ENCODE measurements at regions not wholly inside any gene's neighbourhood (a gene's known extent, or its start where the extent isn't known, plus 50 kb on each side); places are given as distances from the start of the nearest gene placed in this dataset.

DNA sequence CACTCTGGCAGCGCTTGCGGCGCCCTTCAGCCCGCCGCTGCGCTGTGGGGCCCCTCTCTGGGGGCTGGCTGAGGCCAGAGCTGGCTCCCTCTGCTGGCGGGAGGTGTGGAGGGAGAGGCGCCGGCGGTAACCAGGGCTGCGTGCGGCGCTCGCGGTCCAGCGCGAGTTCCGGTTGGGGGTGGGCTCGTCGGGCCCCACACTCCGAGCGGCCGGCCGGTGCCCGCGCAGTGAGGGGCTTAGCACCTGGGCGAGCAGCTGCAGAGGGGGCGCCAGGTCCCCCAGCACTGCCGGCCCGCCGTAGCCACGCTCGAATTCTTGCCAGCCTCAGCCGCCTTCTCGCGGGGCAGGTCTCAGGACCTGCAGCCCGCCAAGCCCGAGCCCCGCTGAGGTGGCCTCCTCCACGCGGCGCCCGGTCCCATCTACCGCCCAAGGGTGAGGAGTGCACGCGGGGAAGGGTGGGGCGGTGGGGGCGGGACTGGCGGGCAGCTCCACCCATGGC, 879.0 kb upstream of the SLITRK5 start:
- TF ChIP-seq, protein P1, sequence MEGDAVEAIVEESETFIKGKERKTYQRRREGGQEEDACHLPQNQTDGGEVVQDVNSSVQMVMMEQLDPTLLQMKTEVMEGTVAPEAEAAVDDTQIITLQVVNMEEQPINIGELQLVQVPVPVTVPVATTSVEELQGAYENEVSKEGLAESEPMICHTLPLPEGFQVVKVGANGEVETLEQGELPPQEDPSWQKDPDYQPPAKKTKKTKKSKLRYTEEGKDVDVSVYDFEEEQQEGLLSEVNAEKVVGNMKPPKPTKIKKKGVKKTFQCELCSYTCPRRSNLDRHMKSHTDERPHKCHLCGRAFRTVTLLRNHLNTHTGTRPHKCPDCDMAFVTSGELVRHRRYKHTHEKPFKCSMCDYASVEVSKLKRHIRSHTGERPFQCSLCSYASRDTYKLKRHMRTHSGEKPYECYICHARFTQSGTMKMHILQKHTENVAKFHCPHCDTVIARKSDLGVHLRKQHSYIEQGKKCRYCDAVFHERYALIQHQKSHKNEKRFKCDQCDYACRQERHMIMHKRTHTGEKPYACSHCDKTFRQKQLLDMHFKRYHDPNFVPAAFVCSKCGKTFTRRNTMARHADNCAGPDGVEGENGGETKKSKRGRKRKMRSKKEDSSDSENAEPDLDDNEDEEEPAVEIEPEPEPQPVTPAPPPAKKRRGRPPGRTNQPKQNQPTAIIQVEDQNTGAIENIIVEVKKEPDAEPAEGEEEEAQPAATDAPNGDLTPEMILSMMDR (IDR thresholded peaks at IDR 0.05; ENCODE audit: poor library complexity, severe bottlenecking): no peak
- H3K4me1 ChIP-seq (ENCODE audit: insufficient read depth, poor library complexity, severe bottlenecking): no peaks in the 10 kb centered on the region
- ATAC-seq (ENCODE audit: low read depth) (no peak), DNase-seq (ENCODE audit: low spot score) (no peak)
- no peak overlapping the region for H3K27ac ChIP-seq (ENCODE audit: poor library complexity, severe bottlenecking)
- no peaks in the 10 kb centered on the region for H3K36me3 ChIP-seq (ENCODE audit: low read depth)
- no peaks in the 10 kb centered on the region for H3K9me3 ChIP-seq (ENCODE audit: severe bottlenecking)
- no peaks in the 10 kb centered on the region for H3K27me3 ChIP-seq (ENCODE audit: insufficient read depth, poor library complexity, severe bottlenecking)
- no peak overlapping the region for H3K4me3 ChIP-seq (ENCODE audit: severe bottlenecking)

DNA sequence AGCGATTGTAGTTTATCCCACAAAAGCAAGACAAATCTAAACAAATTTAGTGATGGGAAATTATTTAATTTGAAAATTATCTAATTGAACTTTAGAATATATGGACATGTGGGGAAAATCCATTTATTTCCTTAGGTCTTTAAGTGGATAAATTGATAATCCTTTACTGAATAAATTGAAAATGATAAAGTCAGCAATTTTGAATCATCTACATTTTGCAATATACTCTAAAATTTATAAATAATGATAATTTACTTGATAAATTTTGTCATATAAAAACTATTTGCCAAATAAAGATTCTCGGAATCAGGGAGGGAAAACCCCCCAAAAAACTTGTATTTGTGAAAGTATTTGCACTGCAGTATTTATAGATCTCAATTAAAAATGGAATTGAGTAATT, 875.3 kb upstream of the SLITRK5 start:
- Histone ChIP-seq H3K36me3 (ENCODE audit: low read depth) (no peaks in the 10 kb centered on the region), H3K27ac (ENCODE audit: poor library complexity, severe bottlenecking) (no peak overlapping the region), H3K9me3 (ENCODE audit: severe bottlenecking) (no peaks in the 10 kb centered on the region), H3K4me3 (ENCODE audit: severe bottlenecking) (no peak overlapping the region), H3K27me3 (ENCODE audit: insufficient read depth, poor library complexity, severe bottlenecking) (no peaks in the 10 kb centered on the region), H3K4me1 (ENCODE audit: insufficient read depth, poor library complexity, severe bottlenecking) (no peaks in the 10 kb centered on the region)
- no peak for DNase-seq (ENCODE audit: low spot score)
- TF ChIP-seq, protein P1 (IDR thresholded peaks at IDR 0.05; ENCODE audit: poor library complexity, severe bottlenecking): no peak
- ATAC-seq (ENCODE audit: low read depth): no peak

DNA sequence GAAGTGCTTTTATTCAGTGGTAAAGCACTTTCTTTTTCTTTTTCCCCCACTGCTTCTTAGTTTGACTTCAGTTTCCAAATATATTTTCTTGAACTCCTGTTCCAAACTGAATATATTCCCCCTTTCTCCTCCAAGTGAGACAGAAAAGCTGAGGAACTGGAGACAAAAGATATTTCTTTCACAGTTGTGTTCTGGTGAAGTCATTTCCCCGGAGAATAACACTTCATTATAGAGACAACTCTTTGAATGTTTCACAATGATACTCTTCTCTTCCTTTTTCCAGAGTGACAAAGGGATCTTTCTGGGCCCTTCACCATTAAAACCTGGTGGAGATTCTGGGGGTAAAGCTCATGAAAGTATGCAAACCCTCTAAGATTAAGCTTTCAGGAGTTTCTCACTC, 860.8 kb upstream of the SLITRK5 start:
- Histone ChIP-seq H3K36me3 (ENCODE audit: low read depth) (no peaks in the 10 kb centered on the region), H3K4me1 (ENCODE audit: insufficient read depth, poor library complexity, severe bottlenecking) (no peaks in the 10 kb centered on the region), H3K27me3 (ENCODE audit: insufficient read depth, poor library complexity, severe bottlenecking) (no peaks in the 10 kb centered on the region), H3K27ac (ENCODE audit: poor library complexity, severe bottlenecking) (no peak overlapping the region), H3K9me3 (ENCODE audit: severe bottlenecking) (no peaks in the 10 kb centered on the region), H3K4me3 (ENCODE audit: severe bottlenecking) (no peak overlapping the region)
- DNase-seq (ENCODE audit: low spot score) (no peak), ATAC-seq (ENCODE audit: low read depth) (no peak)
- TF ChIP-seq, protein P1 (IDR thresholded peaks at IDR 0.05; ENCODE audit: poor library complexity, severe bottlenecking): no peak

DNA sequence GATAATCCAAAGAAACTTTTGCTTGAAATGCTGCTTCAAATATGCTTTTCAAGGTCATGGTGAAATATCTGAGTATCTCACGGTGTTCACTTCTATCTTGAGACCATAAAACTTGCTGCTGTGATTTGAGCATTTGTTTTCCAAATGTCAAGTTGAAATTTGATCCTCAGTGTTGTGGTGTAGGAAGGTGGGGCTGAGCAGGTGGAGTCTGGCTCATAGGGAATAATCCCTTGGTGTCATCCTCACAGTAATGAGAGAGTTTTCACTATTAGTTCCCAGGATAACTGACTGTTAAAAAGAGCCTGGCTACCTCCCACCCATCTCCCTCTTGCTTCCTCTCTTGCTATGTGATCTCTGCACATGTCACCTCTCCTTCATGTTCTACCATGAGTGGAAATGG, 858.0 kb upstream of the SLITRK5 start:
- TF ChIP-seq, protein P1 (IDR thresholded peaks at IDR 0.05; ENCODE audit: poor library complexity, severe bottlenecking): no peak
- no peaks in the 10 kb centered on the region for H3K4me1 ChIP-seq (ENCODE audit: insufficient read depth, poor library complexity, severe bottlenecking)
- H3K9me3 ChIP-seq (ENCODE audit: severe bottlenecking): no peaks in the 10 kb centered on the region
- ATAC-seq (ENCODE audit: low read depth) (no peak), DNase-seq (ENCODE audit: low spot score) (no peak)
- no peak overlapping the region for H3K27ac ChIP-seq (ENCODE audit: poor library complexity, severe bottlenecking)
- H3K27me3 ChIP-seq (ENCODE audit: insufficient read depth, poor library complexity, severe bottlenecking): no peaks in the 10 kb centered on the region
- H3K36me3 ChIP-seq (ENCODE audit: low read depth): no peaks in the 10 kb centered on the region
- no peak overlapping the region for H3K4me3 ChIP-seq (ENCODE audit: severe bottlenecking)

DNA sequence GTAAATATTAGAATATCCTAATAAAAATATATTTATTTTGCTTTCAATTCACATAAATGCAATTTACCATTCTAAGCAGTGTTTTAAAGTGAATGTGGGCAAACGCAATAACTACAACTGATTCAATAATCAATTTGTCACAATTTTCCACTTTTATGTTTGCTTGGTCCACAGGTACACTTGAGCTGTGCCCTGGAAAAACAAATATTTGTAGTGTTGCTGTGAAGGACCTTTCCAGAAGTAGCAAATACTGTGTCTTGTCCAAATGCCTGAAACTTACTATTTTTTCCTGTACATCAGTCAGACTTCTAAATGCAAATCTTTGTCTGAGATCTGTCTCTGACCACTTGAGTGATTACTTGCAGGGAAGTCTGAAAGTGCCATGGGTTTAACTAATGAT, 845.8 kb upstream of the SLITRK5 start:
- no peak for ATAC-seq (ENCODE audit: low read depth)
- DNase-seq (ENCODE audit: low spot score): no peak
- Histone ChIP-seq H3K27ac (ENCODE audit: poor library complexity, severe bottlenecking) (no peak overlapping the region), H3K36me3 (ENCODE audit: low read depth) (no peaks in the 10 kb centered on the region), H3K4me1 (ENCODE audit: insufficient read depth, poor library complexity, severe bottlenecking) (no peaks in the 10 kb centered on the region), H3K9me3 (ENCODE audit: severe bottlenecking) (no peaks in the 10 kb centered on the region), H3K27me3 (ENCODE audit: insufficient read depth, poor library complexity, severe bottlenecking) (no peaks in the 10 kb centered on the region), H3K4me3 (ENCODE audit: severe bottlenecking) (no peak overlapping the region)
- TF ChIP-seq, protein P1 (IDR thresholded peaks at IDR 0.05; ENCODE audit: poor library complexity, severe bottlenecking): no peak
